Activated CD4-positive, alpha-beta T cell treated with anti-CD3 and anti-CD28 coated beads, Interleukin-2, amount 10 ng/mL, durations not matched to agents 7 days and 5 days (primary cell): ENCODE measurements at regions not wholly inside any gene's neighbourhood (a gene's known extent, or its start where the extent isn't known, plus 50 kb on each side); places are given as distances from the start of the nearest gene placed in this dataset.

Experiments
- CTCF ChIA-PET: fragments of 350-600 bp; sonication (Branson Sonifier 250); formaldehyde crosslinking; loops from one replicate; lab custom pipeline; 2021; ENCODE audit warnings: antibody characterized with exemption; lab: Charles Lee
- POLR2A ChIA-PET: fragments of 350-600 bp; sonication (Branson Sonifier 250); formaldehyde crosslinking; loops from one replicate; lab custom pipeline; 2021; ENCODE audit warnings: antibody characterized with exemption; lab: Charles Lee
- DNase-seq: peaks from one replicate; pipeline ENCODE4 v3.0.0-alpha.2; 2020
- H3K27ac Mint-ChIP-seq: one replicate; pipeline ENCODE4 v1.8.0; 2021; ENCODE audit warnings: mild to moderate bottlenecking, moderate library complexity, mixed read lengths
- H3K27me3 Mint-ChIP-seq: one replicate; pipeline ENCODE4 v1.8.0; 2021; ENCODE audit warnings: mixed read lengths
- H3K36me3 Mint-ChIP-seq: one replicate; pipeline ENCODE4 v1.8.0; 2021; ENCODE audit warnings: low read depth, mixed read lengths
- H3K4me1 Mint-ChIP-seq: one replicate; pipeline ENCODE4 v1.8.0; 2021; ENCODE audit warnings: mixed read lengths
- H3K4me3 Mint-ChIP-seq: one replicate; pipeline ENCODE4 v1.8.0; 2021; ENCODE audit warnings: mild to moderate bottlenecking, moderate library complexity, mixed read lengths
- H3K9me3 Mint-ChIP-seq: one replicate; pipeline ENCODE4 v1.8.0; 2021; ENCODE audit warnings: mixed read lengths

DNA sequence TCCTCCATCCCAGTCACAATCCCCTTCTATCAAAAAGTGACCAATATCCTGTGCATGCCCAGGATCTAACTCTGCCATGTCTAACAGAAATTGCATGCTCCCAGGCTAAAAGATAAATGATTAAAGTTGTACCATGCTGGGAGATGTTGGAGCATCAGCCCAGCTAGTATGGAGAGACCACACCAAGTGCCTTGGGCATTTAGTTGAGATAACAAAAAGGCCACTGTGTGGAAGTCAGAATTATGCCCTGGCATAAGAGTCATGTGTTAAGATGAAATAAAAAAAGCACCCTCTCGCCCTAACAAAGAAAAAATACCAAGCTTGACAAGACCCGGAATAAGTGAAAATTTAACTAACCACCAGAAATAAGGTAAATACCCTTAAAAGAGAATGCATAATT lies 155.9 kb upstream of the CENPE start:
- DNase-seq, result no peak
- H3K36me3 Mint-ChIP-seq, result no peaks in the 10 kb centered on the region
- no peak overlapping the region for H3K27ac Mint-ChIP-seq
- peaks cover under 1% of the 10 kb centered on the region for H3K9me3 Mint-ChIP-seq
- CTCF ChIA-PET, result no interaction called here
- H3K27me3 Mint-ChIP-seq, result no peaks in the 10 kb centered on the region
- H3K4me3 Mint-ChIP-seq, result no peak overlapping the region
- no peaks in the 10 kb centered on the region for H3K4me1 Mint-ChIP-seq
- POLR2A ChIA-PET, result no interaction called here

DNA sequence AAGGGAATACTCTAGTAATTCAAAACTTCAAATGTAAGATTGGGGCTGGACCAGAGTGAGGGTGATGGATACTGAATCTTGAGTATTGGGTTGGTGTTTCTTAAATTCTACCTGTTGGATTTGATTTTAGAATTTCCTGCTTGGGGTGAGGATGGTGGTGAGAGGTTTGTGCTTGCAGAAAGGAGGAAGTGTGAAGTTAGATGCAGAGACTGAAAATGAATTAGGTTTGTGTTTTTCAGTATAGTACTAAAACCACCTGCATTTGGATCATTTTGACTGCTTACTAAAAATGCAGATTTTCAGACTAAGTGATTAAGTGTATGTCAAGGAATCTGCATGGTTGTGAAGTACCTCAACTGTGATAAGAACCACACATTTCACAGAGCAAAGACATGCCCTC lies 131.5 kb upstream of the CENPE start:
- POLR2A ChIA-PET, result no interaction called here
- Mint-ChIP-seq H3K4me3 (no peak overlapping the region), H3K27ac (no peak overlapping the region), H3K4me1 (no peaks in the 10 kb centered on the region), H3K27me3 (peaks cover 5% of the 10 kb centered on the region), H3K36me3 (no peaks in the 10 kb centered on the region), H3K9me3 (no peaks in the 10 kb centered on the region)
- no peak for DNase-seq
- CTCF ChIA-PET, result no interaction called here

DNA sequence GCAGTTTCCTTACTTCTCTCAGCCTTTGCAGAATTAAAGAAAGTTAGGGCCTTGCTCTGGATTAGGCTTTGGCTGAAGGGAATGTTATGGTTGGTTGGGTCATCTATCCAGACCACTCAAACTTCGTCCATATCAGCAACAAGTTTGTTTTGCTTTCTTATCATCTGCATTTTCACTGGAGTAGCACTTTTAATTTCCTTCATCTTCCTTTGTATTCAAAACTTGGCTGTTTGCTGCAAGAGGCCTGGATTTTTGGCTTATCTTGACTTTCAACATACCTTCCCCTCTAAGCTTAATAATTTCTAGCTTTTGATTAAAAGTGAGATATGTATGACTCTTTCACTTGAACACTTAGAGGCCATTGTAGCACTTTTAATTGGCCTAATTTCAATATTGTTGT lies 126.7 kb upstream of the CENPE start:
- Mint-ChIP-seq H3K9me3 (no peaks in the 10 kb centered on the region), H3K4me3 (no peak overlapping the region), H3K4me1 (no peaks in the 10 kb centered on the region), H3K36me3 (no peaks in the 10 kb centered on the region), H3K27ac (no peak overlapping the region), H3K27me3 (peaks cover 3% of the 10 kb centered on the region)
- DNase-seq, result no peak
- CTCF ChIA-PET, result no interaction called here
- POLR2A ChIA-PET, result no interaction called here

DNA sequence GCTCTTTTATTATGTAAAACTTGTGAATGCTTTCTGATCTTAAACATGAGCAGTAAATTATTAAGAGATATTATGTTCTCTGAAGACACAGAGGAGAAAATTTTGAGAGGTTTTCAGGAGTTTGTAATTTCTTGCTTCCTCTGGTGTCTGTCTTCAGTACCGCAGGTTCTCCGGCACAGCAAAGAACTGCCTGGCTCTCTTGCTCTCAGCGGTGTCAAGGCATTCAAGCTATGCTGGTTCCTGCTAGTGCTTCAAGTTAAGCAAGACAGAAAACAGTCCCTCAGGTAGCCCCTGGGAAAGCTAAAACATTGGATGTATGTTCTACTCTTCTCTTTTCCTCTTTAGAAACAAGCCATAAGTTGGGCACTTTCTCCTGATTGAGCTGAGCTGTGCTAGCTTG lies 120.2 kb upstream of the CENPE start:
- no peaks in the 10 kb centered on the region for H3K9me3 Mint-ChIP-seq
- ChIA-PET POLR2A (no interaction called here), CTCF (no interaction called here)
- no peak overlapping the region for H3K27ac Mint-ChIP-seq
- H3K27me3 Mint-ChIP-seq, result no peaks in the 10 kb centered on the region
- H3K36me3 Mint-ChIP-seq, result no peaks in the 10 kb centered on the region
- H3K4me3 Mint-ChIP-seq, result no peak overlapping the region
- no peaks in the 10 kb centered on the region for H3K4me1 Mint-ChIP-seq
- no peak for DNase-seq

DNA sequence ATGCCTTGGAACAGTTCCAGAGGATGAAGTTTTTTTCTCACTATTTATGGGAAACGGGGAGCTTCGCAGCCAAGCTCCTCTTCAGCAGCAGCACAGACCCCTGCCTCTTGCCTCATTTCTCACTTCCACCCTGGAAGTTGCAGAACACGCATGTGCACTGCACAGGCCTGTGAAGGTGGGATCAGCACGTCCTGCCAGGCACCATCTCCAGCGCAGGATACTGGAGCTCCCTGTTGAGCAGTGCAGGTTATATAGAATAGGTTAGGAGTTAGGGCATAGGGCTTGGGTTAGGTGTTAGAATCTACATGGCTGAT lies 110.1 kb upstream of the CENPE start:
- no peak for DNase-seq
- Mint-ChIP-seq H3K4me1 (no peaks in the 10 kb centered on the region), H3K27me3 (no peaks in the 10 kb centered on the region), H3K36me3 (no peaks in the 10 kb centered on the region), H3K9me3 (no peaks in the 10 kb centered on the region), H3K4me3 (no peak overlapping the region), H3K27ac (no peak overlapping the region)
- ChIA-PET POLR2A (no interaction called here), CTCF (no interaction called here)

DNA sequence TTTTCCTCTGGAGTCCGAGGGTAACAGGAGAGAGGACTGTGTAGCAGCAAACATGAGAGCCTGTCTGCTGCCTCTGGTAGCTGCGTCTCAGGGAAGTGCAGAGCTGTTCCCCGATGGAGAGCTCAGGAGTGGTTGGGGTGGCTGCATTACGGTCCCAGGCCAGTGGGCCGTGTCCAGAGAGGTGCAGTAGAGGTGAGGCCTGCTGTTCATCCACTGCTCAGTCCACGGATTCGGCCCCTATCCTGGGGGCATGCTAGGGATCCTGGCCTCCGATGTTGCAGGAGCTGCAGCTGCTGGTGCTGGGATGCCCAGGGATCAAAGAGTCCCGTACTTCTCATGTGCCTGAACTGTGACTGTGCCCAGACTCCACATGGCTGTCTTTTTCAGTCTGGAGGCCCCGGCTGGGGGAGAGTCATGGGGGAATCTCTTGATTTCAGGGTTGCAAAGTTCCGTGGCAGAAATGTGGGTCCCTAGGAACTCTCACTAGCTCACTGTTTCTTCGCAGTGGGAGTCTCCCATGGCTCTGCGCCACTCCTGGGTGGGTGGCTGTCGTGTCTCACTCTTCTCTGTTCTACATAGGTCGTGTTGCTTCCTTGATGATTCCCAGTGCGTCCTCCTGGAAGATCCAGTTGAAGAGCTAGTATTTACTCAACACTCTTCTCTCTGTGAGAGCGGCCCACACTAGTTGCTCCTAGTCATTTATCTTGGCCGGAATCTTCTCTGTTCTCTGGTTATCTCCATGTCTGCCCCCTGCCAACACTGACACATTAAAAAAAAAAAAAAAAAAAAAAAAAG lies 109.5 kb upstream of the CENPE start:
- H3K27ac Mint-ChIP-seq, result no peak overlapping the region
- no peaks in the 10 kb centered on the region for H3K4me1 Mint-ChIP-seq
- no peaks in the 10 kb centered on the region for H3K9me3 Mint-ChIP-seq
- no peaks in the 10 kb centered on the region for H3K27me3 Mint-ChIP-seq
- CTCF ChIA-PET, result no interaction called here
- no peak for DNase-seq
- H3K36me3 Mint-ChIP-seq, result no peaks in the 10 kb centered on the region
- POLR2A ChIA-PET, result no interaction called here
- no peak overlapping the region for H3K4me3 Mint-ChIP-seq

DNA sequence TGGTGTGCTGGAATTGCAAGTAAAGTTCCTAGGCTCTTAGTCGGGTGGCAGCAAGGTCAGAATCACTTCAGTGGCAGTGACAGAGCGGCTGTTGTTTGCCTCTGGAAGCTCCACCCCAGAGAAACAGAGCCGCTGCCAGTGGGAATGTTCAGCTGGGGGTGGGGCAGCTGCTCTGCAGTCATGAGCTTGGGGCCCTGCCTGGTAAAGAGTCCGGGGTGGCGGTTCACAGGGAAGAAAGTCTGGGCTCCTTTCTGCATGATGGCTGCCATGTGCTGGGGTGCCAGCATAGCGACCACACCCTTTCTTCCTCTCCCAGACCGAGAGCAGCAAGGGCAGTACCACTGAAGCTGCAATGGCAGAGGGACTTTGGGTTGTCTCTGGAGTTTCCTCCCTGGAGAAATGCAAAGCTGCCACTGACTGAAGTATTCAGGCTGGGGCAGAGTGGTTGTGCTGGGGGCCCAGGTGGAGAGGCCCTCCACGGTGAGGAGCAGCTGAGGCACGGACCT lies 108.8 kb upstream of the CENPE start:
- Mint-ChIP-seq H3K27ac (no peak overlapping the region), H3K27me3 (no peaks in the 10 kb centered on the region), H3K4me1 (no peaks in the 10 kb centered on the region), H3K4me3 (no peak overlapping the region), H3K36me3 (no peaks in the 10 kb centered on the region), H3K9me3 (no peaks in the 10 kb centered on the region)
- no peak for DNase-seq
- CTCF ChIA-PET, result no interaction called here
- POLR2A ChIA-PET, result no interaction called here

DNA sequence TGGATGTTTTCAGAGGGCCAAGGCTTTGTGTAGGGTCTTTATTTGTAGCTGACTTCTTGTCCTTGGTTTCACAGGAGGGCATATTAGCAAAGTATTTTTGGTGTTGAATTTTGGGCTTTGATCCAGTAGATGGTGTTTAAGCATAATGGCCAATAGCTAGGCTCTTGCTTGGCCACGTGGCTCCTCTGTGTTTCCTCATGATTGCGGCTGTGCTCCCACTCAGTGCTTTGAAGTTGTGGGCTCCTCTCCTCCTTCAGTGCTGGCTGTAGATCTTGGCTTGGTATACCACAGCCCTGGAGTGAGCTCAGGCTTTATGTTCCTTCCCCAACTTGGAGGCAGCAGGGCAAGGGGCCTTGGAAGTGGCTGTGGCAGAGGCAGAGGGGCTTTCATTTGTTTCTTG lies 107.2 kb upstream of the CENPE start:
- ChIA-PET POLR2A (no interaction called here), CTCF (no interaction called here)
- H3K36me3 Mint-ChIP-seq, result no peaks in the 10 kb centered on the region
- H3K4me3 Mint-ChIP-seq, result no peak overlapping the region
- no peak for DNase-seq
- no peak overlapping the region for H3K27ac Mint-ChIP-seq
- H3K27me3 Mint-ChIP-seq, result no peaks in the 10 kb centered on the region
- H3K4me1 Mint-ChIP-seq, result no peaks in the 10 kb centered on the region
- no peaks in the 10 kb centered on the region for H3K9me3 Mint-ChIP-seq

DNA sequence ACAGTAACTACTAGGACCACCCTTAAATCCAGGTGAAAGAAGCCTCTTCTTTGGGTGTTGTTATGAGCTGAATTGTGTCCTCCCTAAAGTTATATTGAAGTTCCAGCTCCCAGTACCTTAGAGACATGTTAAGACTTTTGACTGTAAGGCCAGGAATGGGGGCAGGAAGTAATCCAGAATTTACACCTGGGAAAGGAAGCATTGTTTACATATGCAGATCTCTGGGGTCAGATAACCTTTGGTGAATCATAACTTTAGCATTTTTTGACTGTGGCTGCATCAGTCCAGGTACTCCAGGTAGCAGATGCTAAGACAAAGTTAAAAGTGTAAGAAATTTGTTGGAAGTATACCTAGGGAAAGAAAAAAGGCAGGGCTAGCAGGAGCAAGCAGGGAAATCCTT lies 104.9 kb upstream of the CENPE start:
- H3K36me3 Mint-ChIP-seq, result no peaks in the 10 kb centered on the region
- no peaks in the 10 kb centered on the region for H3K27me3 Mint-ChIP-seq

DNA sequence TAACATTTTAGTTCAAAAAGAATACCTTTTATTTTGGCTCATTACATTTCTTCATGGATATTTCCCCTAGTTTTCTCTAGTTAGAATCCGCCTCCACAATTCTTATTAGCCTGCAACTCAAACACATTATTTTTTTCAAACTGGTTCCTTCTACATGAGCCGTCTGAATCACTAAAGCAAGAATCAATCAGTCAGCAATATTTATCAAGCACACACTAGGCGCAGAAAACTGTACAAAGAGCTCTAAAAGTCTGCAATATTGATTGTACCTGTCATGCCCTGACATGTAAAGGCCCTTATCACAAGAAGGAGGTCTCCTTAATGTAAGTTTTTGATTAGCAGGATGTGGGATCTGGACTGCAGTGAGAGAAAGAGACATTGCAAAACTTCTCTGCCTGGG lies 94.8 kb upstream of the CENPE start:
- Mint-ChIP-seq H3K4me3 (no peak overlapping the region), H3K36me3 (no peaks in the 10 kb centered on the region), H3K4me1 (no peaks in the 10 kb centered on the region), H3K27me3 (no peaks in the 10 kb centered on the region), H3K27ac (no peak overlapping the region), H3K9me3 (no peaks in the 10 kb centered on the region)
- no peak for DNase-seq
- CTCF ChIA-PET, result no interaction called here
- POLR2A ChIA-PET, result no interaction called here

More for the DNA sequence above, 104.9 kb upstream of the CENPE start:
- POLR2A ChIA-PET, result no interaction called here
- no peaks in the 10 kb centered on the region for H3K9me3 Mint-ChIP-seq
- H3K4me3 Mint-ChIP-seq, result no peak overlapping the region
- CTCF ChIA-PET, result no interaction called here
- no peaks in the 10 kb centered on the region for H3K4me1 Mint-ChIP-seq
- DNase-seq, result no peak
- no peak overlapping the region for H3K27ac Mint-ChIP-seq

DNA sequence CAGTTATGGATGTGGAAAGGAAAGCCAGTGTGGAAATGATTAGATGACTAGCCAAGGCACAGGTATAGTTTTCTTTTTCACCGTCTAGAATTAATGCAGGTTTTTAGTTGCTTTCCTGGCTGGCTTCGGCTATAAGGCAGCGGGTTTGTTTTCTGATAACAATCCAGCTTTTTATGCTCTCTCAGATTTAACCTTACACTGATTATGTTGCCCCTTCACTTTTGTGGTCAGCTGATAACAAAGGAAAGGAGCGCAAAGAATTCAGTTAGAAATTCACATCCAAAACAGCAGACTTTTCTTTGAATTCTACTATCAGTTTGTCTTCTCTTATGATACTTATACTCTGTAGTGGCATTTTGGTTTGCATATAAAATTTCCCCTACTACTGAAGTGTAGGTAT lies 94.2 kb upstream of the CENPE start:
- ChIA-PET POLR2A (no interaction called here), CTCF (no interaction called here)
- Mint-ChIP-seq H3K4me3 (no peak overlapping the region), H3K4me1 (no peaks in the 10 kb centered on the region), H3K27ac (no peak overlapping the region), H3K27me3 (no peaks in the 10 kb centered on the region), H3K9me3 (no peaks in the 10 kb centered on the region), H3K36me3 (no peaks in the 10 kb centered on the region)
- no peak for DNase-seq

DNA sequence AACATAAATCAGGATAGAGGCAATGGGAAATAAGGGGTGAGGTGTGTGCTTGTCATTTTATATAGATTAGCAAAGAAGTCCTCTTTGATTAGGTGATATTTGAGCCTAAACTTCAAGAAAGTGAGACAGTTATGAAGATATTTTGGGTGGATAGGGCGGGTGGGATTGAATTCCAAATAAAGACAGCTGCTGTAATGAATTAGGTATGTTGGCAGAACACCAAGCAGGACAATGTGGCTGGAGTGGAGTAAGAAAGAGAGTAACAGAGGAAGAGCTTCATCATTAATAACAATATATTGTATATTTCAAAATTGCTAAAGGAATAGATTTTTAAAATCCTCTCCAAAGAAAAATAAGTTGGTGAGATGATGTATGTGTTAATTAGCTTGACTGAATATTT lies 91.0 kb upstream of the CENPE start:
- Mint-ChIP-seq H3K9me3 (no peaks in the 10 kb centered on the region), H3K4me1 (no peaks in the 10 kb centered on the region), H3K27me3 (no peaks in the 10 kb centered on the region), H3K27ac (no peak overlapping the region), H3K4me3 (no peak overlapping the region), H3K36me3 (no peaks in the 10 kb centered on the region)
- ChIA-PET POLR2A (no interaction called here), CTCF (no interaction called here)
- DNase-seq, result no peak

DNA sequence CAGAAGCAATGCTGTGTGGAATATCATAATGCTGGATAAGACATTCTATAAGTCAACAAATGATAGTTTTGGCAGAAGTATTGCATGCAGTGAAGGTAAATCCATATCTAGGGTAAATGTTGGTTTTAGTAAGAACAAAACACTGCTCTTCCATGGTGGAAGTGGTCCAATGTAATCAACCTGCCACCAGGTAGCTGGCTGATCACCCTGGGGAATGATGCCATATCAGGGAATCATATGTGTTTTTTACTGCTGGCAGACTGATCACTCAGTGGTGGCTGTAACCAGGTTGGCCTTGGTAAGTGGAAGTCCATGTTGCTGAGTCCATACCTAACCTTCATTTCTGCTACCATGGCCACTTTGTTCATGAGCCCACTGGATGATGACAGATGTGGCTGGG lies 74.0 kb upstream of the CENPE start:
- POLR2A ChIA-PET, result no interaction called here
- Mint-ChIP-seq H3K4me1 (no peaks in the 10 kb centered on the region), H3K9me3 (peaks cover 2% of the 10 kb centered on the region)

DNA sequence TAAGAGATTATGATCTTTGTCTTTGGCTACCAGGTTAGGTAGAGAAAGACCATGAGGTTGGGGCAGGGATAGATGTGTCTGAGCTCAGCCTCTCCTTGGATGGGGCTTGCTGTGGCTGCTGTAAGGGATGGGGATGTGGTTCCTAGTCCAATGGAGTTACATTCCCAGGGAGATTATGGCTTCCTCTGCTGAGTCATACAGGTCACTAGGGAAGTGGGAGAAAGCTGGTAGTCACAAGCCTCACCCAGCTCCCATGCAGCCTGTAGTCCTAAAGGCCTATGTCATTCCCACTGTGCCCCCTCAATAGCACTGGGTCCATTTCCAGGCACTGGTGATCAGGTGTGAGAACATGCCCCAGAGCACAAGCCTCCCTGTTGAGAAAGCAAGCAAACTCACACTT lies 70.6 kb upstream of the CENPE start:
- Mint-ChIP-seq H3K36me3 (no peaks in the 10 kb centered on the region), H3K27me3 (peaks cover 9% of the 10 kb centered on the region), H3K4me3 (no peak overlapping the region), H3K27ac (no peak overlapping the region), H3K4me1 (no peaks in the 10 kb centered on the region), H3K9me3 (peaks cover 2% of the 10 kb centered on the region)
- POLR2A ChIA-PET, result no interaction called here
- DNase-seq, result no peak
- CTCF ChIA-PET, result no interaction called here

More for the DNA sequence above, 74.0 kb upstream of the CENPE start:
- H3K27ac Mint-ChIP-seq, result no peak overlapping the region
- peaks cover 2% of the 10 kb centered on the region for H3K27me3 Mint-ChIP-seq
- no peaks in the 10 kb centered on the region for H3K36me3 Mint-ChIP-seq
- H3K4me3 Mint-ChIP-seq, result no peak overlapping the region
- CTCF ChIA-PET, result no interaction called here
- no peak for DNase-seq
